ENCODE measurements at regions not wholly inside any gene's neighbourhood (a gene's known extent, or its start where the extent isn't known, plus 50 kb on each side); places are given as distances from the start of the nearest gene placed in this dataset.

GRCh38 chr6:6943421-6943820, 164.3 kb upstream of the RREB1 start:
- H3K27me3 Mint-ChIP-seq (ENCODE audit: unreplicated experiment): no peaks in the 10 kb centered on the region
- no peak overlapping the region for H3K4me3 Mint-ChIP-seq (ENCODE audit: low read depth, unreplicated experiment)
- DNase-seq: no peak
- no peaks in the 10 kb centered on the region for H3K36me3 Mint-ChIP-seq (ENCODE audit: insufficient read depth, unreplicated experiment)
- H3K4me1 Mint-ChIP-seq (ENCODE audit: low read depth, unreplicated experiment): peaks cover 7% of the 10 kb centered on the region
- H3K9me3 Mint-ChIP-seq (ENCODE audit: low read depth, unreplicated experiment): no peaks in the 10 kb centered on the region
- CTCF ChIA-PET: no interaction called here
- TF ChIP-seq, protein P1, sequence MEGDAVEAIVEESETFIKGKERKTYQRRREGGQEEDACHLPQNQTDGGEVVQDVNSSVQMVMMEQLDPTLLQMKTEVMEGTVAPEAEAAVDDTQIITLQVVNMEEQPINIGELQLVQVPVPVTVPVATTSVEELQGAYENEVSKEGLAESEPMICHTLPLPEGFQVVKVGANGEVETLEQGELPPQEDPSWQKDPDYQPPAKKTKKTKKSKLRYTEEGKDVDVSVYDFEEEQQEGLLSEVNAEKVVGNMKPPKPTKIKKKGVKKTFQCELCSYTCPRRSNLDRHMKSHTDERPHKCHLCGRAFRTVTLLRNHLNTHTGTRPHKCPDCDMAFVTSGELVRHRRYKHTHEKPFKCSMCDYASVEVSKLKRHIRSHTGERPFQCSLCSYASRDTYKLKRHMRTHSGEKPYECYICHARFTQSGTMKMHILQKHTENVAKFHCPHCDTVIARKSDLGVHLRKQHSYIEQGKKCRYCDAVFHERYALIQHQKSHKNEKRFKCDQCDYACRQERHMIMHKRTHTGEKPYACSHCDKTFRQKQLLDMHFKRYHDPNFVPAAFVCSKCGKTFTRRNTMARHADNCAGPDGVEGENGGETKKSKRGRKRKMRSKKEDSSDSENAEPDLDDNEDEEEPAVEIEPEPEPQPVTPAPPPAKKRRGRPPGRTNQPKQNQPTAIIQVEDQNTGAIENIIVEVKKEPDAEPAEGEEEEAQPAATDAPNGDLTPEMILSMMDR (IDR thresholded peaks at IDR 0.05; ENCODE audit: unreplicated experiment): no peak
- BruUV-seq (replicated peaks): no TSS peak
- H3K27ac Mint-ChIP-seq (ENCODE audit: unreplicated experiment): no peak overlapping the region
- intact Hi-C loops (cut with micrococcal nuclease; ENCODE audit: unreplicated experiment): no loop called here

DNA sequence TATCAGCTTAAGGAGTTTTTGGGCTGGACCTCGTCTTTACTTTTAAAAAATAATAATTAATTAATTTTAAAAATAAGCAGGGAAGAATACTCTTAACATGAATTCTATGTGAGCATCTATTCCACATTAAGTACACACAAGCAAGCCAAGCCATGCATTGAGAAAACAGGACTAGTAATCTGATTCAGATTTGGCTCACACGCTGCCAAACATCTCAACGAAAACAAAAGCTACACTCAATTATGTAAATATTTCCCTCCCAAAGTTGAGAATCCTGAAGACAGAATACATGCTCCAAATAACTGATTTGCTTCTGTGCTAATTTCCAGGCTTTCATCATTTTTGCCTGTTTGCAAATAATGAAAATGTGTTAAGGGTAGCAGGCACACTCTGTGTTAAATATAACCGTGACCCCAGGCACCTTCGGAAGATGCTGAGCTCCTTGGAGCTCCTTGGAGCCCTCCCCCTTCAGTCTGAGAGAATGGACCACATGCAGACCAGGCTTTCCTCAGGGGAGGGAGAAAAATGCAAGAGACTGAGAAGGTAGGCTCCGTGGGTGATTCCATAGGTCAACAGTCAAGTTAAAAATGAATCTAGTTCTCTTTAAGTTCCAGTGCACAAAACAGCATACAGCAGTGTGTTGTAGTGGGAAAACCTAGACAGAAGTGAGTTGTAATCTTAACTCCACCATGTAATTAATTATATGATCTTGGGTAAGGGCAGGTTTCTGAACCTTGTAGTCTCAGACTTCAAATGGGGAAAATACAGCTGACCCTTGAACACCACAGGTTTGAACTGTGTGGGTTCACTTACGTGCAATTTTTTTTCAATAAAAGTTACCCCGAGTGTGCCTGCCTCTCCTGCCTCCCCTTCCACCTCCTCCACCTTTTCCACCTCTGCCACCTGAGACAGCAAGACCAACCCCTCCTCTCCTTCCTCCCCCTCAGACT, 161.3 kb upstream of the RREB1 start:
- DNase-seq: no peak
- TF ChIP-seq, protein P1 (IDR thresholded peaks at IDR 0.05; ENCODE audit: unreplicated experiment): no peak
- H3K4me3 Mint-ChIP-seq (ENCODE audit: low read depth, unreplicated experiment): no peak overlapping the region
- intact Hi-C loops (cut with micrococcal nuclease; ENCODE audit: unreplicated experiment): no loop called here
- H3K27ac Mint-ChIP-seq (ENCODE audit: unreplicated experiment): no peak overlapping the region
- H3K9me3 Mint-ChIP-seq (ENCODE audit: low read depth, unreplicated experiment): no peaks in the 10 kb centered on the region
- H3K36me3 Mint-ChIP-seq (ENCODE audit: insufficient read depth, unreplicated experiment): no peaks in the 10 kb centered on the region
- H3K27me3 Mint-ChIP-seq (ENCODE audit: unreplicated experiment): no peaks in the 10 kb centered on the region
- H3K4me1 Mint-ChIP-seq (ENCODE audit: low read depth, unreplicated experiment): peaks cover 7% of the 10 kb centered on the region
- CTCF ChIA-PET: interaction anchor here (0.6 kb wide), 1 partner anchor 198 kb away, joined by 3 read pairs; no protein-coding TSS in a partner anchor
- BruUV-seq (replicated peaks): no TSS peak

- Mint-ChIP-seq H3K4me1 (ENCODE audit: low read depth, unreplicated experiment) (peaks cover 7% of the 10 kb centered on the region), H3K4me3 (ENCODE audit: low read depth, unreplicated experiment) (no peak overlapping the region), H3K27ac (ENCODE audit: unreplicated experiment) (no peak overlapping the region), H3K36me3 (ENCODE audit: insufficient read depth, unreplicated experiment) (no peaks in the 10 kb centered on the region), H3K9me3 (ENCODE audit: low read depth, unreplicated experiment) (no peaks in the 10 kb centered on the region), H3K27me3 (ENCODE audit: unreplicated experiment) (no peaks in the 10 kb centered on the region)
- TF ChIP-seq, protein P1 (IDR thresholded peaks at IDR 0.05; ENCODE audit: unreplicated experiment): no peak
- no TSS peak for BruUV-seq (replicated peaks)
- DNase-seq: no peak
- CTCF ChIA-PET: interaction anchor here (2.1 kb wide), 1 partner anchor 11 kb away, joined by 4 read pairs; no protein-coding TSS in a partner anchor
- intact Hi-C loops (cut with micrococcal nuclease; ENCODE audit: unreplicated experiment): no loop called here
Observed at GRCh38 chr6:6950373-6951145, 157.2 kb upstream of the RREB1 start.

DNA sequence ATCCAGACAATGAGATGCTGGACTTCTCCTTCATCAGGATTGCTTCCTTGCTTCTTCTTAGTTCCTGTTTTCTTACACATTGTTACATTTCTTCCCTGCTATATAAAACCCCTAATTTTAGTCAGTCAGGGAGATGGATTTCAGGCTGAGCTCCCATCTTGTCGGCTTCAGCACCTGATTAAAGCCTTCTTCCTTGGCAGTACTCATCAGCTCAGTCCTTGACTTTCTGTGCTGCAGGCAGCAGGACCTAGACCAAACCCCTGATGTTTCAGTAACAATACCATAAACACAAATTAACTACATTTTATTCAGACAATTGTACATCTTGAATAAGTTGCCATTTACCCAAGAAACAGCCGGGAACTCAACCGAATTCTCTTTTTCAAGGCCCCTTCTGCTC, 156.4 kb upstream of the RREB1 start:
- no peak overlapping the region for H3K4me3 Mint-ChIP-seq (ENCODE audit: low read depth, unreplicated experiment)
- TF ChIP-seq, protein P1 (IDR thresholded peaks at IDR 0.05; ENCODE audit: unreplicated experiment): no peak
- H3K9me3 Mint-ChIP-seq (ENCODE audit: low read depth, unreplicated experiment): no peaks in the 10 kb centered on the region
- no peaks in the 10 kb centered on the region for H3K36me3 Mint-ChIP-seq (ENCODE audit: insufficient read depth, unreplicated experiment)
- no peak for DNase-seq
- no TSS peak for BruUV-seq (replicated peaks)
- H3K4me1 Mint-ChIP-seq (ENCODE audit: low read depth, unreplicated experiment): peaks cover 7% of the 10 kb centered on the region
- no peak overlapping the region for H3K27ac Mint-ChIP-seq (ENCODE audit: unreplicated experiment)
- CTCF ChIA-PET: no interaction called here
- no peaks in the 10 kb centered on the region for H3K27me3 Mint-ChIP-seq (ENCODE audit: unreplicated experiment)
- intact Hi-C loops (cut with micrococcal nuclease; ENCODE audit: unreplicated experiment): no loop called here

All from Calu3 (cell line).